ENCODE measurements at regions not wholly inside any gene's neighbourhood (a gene's known extent, or its start where the extent isn't known, plus 50 kb on each side); places are given as distances from the start of the nearest gene placed in this dataset.

- no peaks in the 10 kb centered on the region for H3K36me3 ChIP-seq (ENCODE audit: insufficient read depth)
- H3K27me3 ChIP-seq (ENCODE audit: insufficient read depth) = no peaks in the 10 kb centered on the region
- ATAC-seq (no peak), DNase-seq (ENCODE audit: low spot score) (no peak)
- Mint-ChIP-seq H3K36me3 (ENCODE audit: low read depth) (no peaks in the 10 kb centered on the region), H3K4me3 (no peak overlapping the region), H3K9me3 (no peaks in the 10 kb centered on the region), H3K27ac (no peak overlapping the region; the same call in 1 of the 2 replicates), H3K4me1 (no peaks in the 10 kb centered on the region), H3K27me3 (ENCODE audit: insufficient read depth, low read depth, poor library complexity) (no peaks in the 10 kb centered on the region)
- no peak overlapping the region for H3K4me2 ChIP-seq
- no peaks in the 10 kb centered on the region for H3K4me1 ChIP-seq (ENCODE audit: insufficient read depth)
- no peak overlapping the region for H3K4me3 ChIP-seq
- TF ChIP-seq ETS1 (IDR thresholded peaks at IDR 0.05) = no peak
- no peak for TF ChIP-seq POLR2AphosphoS5 (IDR thresholded peaks at IDR 0.05; ENCODE audit: low read depth)
- no peak for TF ChIP-seq NANOG (IDR thresholded peaks at IDR 0.05; ENCODE audit: borderline replicate concordance)
- no peak overlapping the region for H3K27ac ChIP-seq (ENCODE audit: low read depth)
- H3K9me2 ChIP-seq (ENCODE audit: insufficient read depth) = 0 out of 2 replicates have a peak, but pooled peaks cover 1% of the 10 kb centered on the region
- H2AFZ ChIP-seq = no peak overlapping the region
- no peaks in the 10 kb centered on the region for H4K20me1 ChIP-seq (replicated peaks; ENCODE audit: insufficient read depth)
- H3F3A ChIP-seq (replicated peaks; ENCODE audit: low read depth) = no peaks in the 10 kb centered on the region
- no peaks in the 10 kb centered on the region for H3K79me2 ChIP-seq (replicated peaks; ENCODE audit: insufficient read depth)
Measured at GRCh38 chr4:120540625-120541024, 381.9 kb downstream of the PRDM5 start.

- DNase-seq (ENCODE audit: low spot score) (no peak), ATAC-seq (no peak)
- Mint-ChIP-seq H3K9me3 (no peaks in the 10 kb centered on the region), H3K36me3 (ENCODE audit: low read depth) (no peaks in the 10 kb centered on the region), H3K27me3 (ENCODE audit: insufficient read depth, low read depth, poor library complexity) (no peaks in the 10 kb centered on the region), H3K4me3 (no peak overlapping the region), H3K27ac (no peak overlapping the region), H3K4me1 (no peaks in the 10 kb centered on the region)
- Histone ChIP-seq H3K4me3 (no peak overlapping the region), H3K27me3 (ENCODE audit: insufficient read depth) (no peaks in the 10 kb centered on the region), H3K4me2 (no peak overlapping the region), H3K79me2 (replicated peaks; ENCODE audit: insufficient read depth) (no peaks in the 10 kb centered on the region), H3K36me3 (ENCODE audit: insufficient read depth) (no peaks in the 10 kb centered on the region), H2AFZ (no peak overlapping the region), H3K4me1 (ENCODE audit: insufficient read depth) (no peaks in the 10 kb centered on the region), H3K9me2 (ENCODE audit: insufficient read depth) (0 out of 2 replicates have a peak, but pooled peaks cover 4% of the 10 kb centered on the region), H3K27ac (ENCODE audit: low read depth) (no peak overlapping the region), H3F3A (replicated peaks; ENCODE audit: low read depth) (no peaks in the 10 kb centered on the region), H4K20me1 (replicated peaks; ENCODE audit: insufficient read depth) (no peaks in the 10 kb centered on the region)
- TF ChIP-seq EZH2phosphoT487 (IDR thresholded peaks at IDR 0.05; ENCODE audit: unreplicated experiment) (no peak), ZNF462 (CRISPR knock-in tag; IDR thresholded peaks at IDR 0.05) (no peak), POLR2AphosphoS5 (IDR thresholded peaks at IDR 0.05; ENCODE audit: low read depth) (no peak), CTCF (conservative IDR thresholded peaks at IDR 0.05; ENCODE audit: low read depth in 2 of 2) (no peak)
Measured at GRCh38 chr4:120536884-120537283, 385.6 kb downstream of the PRDM5 start.
